ENCODE measurements at regions not wholly inside any gene's neighbourhood (a gene's known extent, or its start where the extent isn't known, plus 50 kb on each side); places are given as distances from the start of the nearest gene placed in this dataset.
"Not testable (repeated sequence)": the region's sequence is repeated elsewhere in the genome, so short reads cannot be mapped to it uniquely, and the experiment has no call there.

DNA sequence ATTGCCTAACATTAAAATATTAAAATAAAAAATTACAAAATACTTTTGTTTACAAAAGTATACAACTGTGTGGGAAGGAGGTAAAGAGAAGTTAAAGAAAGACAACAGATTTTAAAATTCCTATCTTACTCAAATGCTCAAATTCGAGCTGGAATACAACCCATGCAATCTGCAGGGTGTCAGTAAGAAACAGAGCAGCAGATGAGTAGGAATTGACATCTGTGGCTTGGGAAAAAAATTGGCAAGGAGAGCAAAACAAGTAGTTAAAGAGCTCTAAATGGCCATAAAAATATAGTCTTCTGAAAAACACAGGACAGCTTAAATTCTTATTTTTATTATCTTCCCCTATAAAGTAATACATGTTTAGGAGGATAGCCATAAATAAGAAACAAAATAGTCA, 1609.0 kb upstream of the AGA start:
- Histone ChIP-seq H2AFZ (ENCODE audit: insufficient read depth, low read depth, low read length, poor library complexity, severe bottlenecking) (no peak overlapping the region), H3K9me3 (replicated peaks in 1 of 2; ENCODE audit: control insufficient read depth in 1 of 2, insufficient read depth in 1 of 2, low read length in 2 of 2) (peaks cover 9 to 10% of the 10 kb centered on the region in 2 donors), H3K9ac (ENCODE audit: insufficient read depth, low read length, poor library complexity, severe bottlenecking) (no peak overlapping the region), H3K27me3 (ENCODE audit: control insufficient read depth in 2 of 2, insufficient read depth in 2 of 2, low read length in 2 of 2) (no peaks in the 10 kb centered on the region), H3K4me3 (replicated peaks in 1 of 3; ENCODE audit: low read depth in 2 of 3, low read length in 3 of 3) (no peak overlapping the region), H3K27ac (ENCODE audit: low read depth in 1 of 2, low read length in 2 of 2) (no peak overlapping the region), H3K36me3 (replicated peaks in 1 of 2; ENCODE audit: control insufficient read depth in 1 of 2, insufficient read depth in 2 of 2, low read length in 2 of 2) (no peaks in the 10 kb centered on the region), H3K79me2 (ENCODE audit: insufficient read depth, low read length) (no peaks in the 10 kb centered on the region), H4K20me1 (ENCODE audit: insufficient read depth, low read length) (no peaks in the 10 kb centered on the region), H3K4me1 (ENCODE audit: control insufficient read depth in 1 of 2, insufficient read depth in 2 of 2, low read length in 2 of 2) (no peaks in the 10 kb centered on the region), H3K4me2 (replicated peaks; ENCODE audit: extremely low read depth, low read length, poor library complexity, severe bottlenecking) (no peak overlapping the region)
- Mint-ChIP-seq H3K36me3 (no peaks in the 10 kb centered on the region), H3K27me3 (ENCODE audit: low read depth in 3 of 3) (no peaks in the 10 kb centered on the region), H3K9me3 (peaks cover 0 to 9% (median 3%) of the 10 kb centered on the region in 7 donors), H3K27ac (no peak overlapping the region), H3K4me1 (no peaks in the 10 kb centered on the region), H3K4me3 (no peak overlapping the region)
- no peak for DNase-seq
- no CpG with 5 or more reads among the region's 1 CpG for WGBS (ENCODE audit: insufficient coverage)
- TF ChIP-seq, protein P1, sequence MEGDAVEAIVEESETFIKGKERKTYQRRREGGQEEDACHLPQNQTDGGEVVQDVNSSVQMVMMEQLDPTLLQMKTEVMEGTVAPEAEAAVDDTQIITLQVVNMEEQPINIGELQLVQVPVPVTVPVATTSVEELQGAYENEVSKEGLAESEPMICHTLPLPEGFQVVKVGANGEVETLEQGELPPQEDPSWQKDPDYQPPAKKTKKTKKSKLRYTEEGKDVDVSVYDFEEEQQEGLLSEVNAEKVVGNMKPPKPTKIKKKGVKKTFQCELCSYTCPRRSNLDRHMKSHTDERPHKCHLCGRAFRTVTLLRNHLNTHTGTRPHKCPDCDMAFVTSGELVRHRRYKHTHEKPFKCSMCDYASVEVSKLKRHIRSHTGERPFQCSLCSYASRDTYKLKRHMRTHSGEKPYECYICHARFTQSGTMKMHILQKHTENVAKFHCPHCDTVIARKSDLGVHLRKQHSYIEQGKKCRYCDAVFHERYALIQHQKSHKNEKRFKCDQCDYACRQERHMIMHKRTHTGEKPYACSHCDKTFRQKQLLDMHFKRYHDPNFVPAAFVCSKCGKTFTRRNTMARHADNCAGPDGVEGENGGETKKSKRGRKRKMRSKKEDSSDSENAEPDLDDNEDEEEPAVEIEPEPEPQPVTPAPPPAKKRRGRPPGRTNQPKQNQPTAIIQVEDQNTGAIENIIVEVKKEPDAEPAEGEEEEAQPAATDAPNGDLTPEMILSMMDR (IDR thresholded peaks at IDR 0.05), result no peak
- intact Hi-C loops (cut with micrococcal nuclease), result no loop called here

DNA sequence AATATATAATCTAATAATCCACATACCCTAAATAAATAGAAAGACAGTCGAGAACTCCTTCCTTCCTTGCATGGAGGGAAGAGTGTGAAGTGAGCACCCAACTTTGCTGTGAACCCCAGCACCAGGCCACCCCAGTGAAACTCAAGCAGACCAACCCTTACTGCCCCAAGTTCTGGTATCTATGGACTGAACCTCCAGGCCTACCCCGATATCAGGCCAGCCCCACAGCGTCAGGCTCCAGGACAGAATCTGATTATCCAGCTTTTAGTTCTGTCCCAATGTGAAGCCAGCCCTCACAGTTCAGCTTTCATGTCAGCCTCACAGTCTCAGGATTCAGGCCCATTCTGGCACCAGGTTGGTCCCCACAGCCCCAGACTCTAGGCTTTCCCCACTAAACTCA, 1617.2 kb upstream of the AGA start:
- WGBS (ENCODE audit: insufficient coverage), result 100% methylated on average over 2 of the region's 3 CpGs
- peaks cover 0 to 10% (median 2%) of the 10 kb centered on the region in 7 donors for H3K9me3 Mint-ChIP-seq

DNA sequence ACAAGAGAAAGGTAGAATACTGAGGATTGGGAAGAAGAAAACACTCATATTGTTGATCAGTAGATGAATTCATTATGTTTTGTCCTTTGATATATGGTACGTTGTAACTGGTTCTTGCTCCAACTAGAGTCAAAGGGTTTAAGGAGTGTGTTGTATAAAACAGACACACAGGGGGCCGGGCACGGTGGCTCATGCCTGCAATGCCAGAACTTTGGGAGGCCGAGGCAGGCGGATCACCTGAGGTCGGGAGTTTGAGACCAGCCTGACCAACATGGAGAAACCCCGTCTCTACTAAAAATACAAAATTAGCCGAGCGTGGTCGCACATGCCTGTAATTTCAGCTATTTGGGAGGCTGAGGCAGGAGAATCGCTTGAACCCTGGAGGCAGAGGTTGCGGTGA, 1624.0 kb upstream of the AGA start:
- 83% methylated on average over 1 of the region's 12 CpGs for WGBS (ENCODE audit: insufficient coverage)
- H3K27ac ChIP-seq (ENCODE audit: low read depth in 1 of 2, low read length in 2 of 2); H3K4me3 Mint-ChIP-seq; H3K4me2 ChIP-seq (replicated peaks; ENCODE audit: extremely low read depth, low read length, poor library complexity, severe bottlenecking); DNase-seq; H3K27me3 Mint-ChIP-seq (ENCODE audit: low read depth in 3 of 3); H3K9ac ChIP-seq (ENCODE audit: insufficient read depth, low read length, poor library complexity, severe bottlenecking); H3K9me3 ChIP-seq (replicated peaks in 1 of 2; ENCODE audit: control insufficient read depth in 1 of 2, insufficient read depth in 1 of 2, low read length in 2 of 2); H3K9me3 Mint-ChIP-seq; H3K27me3 ChIP-seq (ENCODE audit: control insufficient read depth in 2 of 2, insufficient read depth in 2 of 2, low read length in 2 of 2); H3K36me3 ChIP-seq (replicated peaks in 1 of 2; ENCODE audit: control insufficient read depth in 1 of 2, insufficient read depth in 2 of 2, low read length in 2 of 2); H3K27ac Mint-ChIP-seq; H2AFZ ChIP-seq (ENCODE audit: insufficient read depth, low read depth, low read length, poor library complexity, severe bottlenecking); H3K36me3 Mint-ChIP-seq; H3K4me1 Mint-ChIP-seq; intact Hi-C loops (cut with micrococcal nuclease); H4K20me1 ChIP-seq (ENCODE audit: insufficient read depth, low read length); H3K79me2 ChIP-seq (ENCODE audit: insufficient read depth, low read length); H3K4me3 ChIP-seq (replicated peaks in 1 of 3; ENCODE audit: low read depth in 2 of 3, low read length in 3 of 3); H3K4me1 ChIP-seq (ENCODE audit: control insufficient read depth in 1 of 2, insufficient read depth in 2 of 2, low read length in 2 of 2): not testable (repeated sequence)

More for the DNA sequence above, 1617.2 kb upstream of the AGA start:
- Histone ChIP-seq H4K20me1 (ENCODE audit: insufficient read depth, low read length) (no peaks in the 10 kb centered on the region), H3K9ac (ENCODE audit: insufficient read depth, low read length, poor library complexity, severe bottlenecking) (no peak overlapping the region), H3K9me3 (replicated peaks in 1 of 2; ENCODE audit: control insufficient read depth in 1 of 2, insufficient read depth in 1 of 2, low read length in 2 of 2) (peaks cover 11% of the 10 kb centered on the region in 2 donors), H3K27me3 (ENCODE audit: control insufficient read depth in 2 of 2, insufficient read depth in 2 of 2, low read length in 2 of 2) (no peaks in the 10 kb centered on the region), H3K4me1 (ENCODE audit: control insufficient read depth in 1 of 2, insufficient read depth in 2 of 2, low read length in 2 of 2) (no peaks in the 10 kb centered on the region), H3K36me3 (replicated peaks in 1 of 2; ENCODE audit: control insufficient read depth in 1 of 2, insufficient read depth in 2 of 2, low read length in 2 of 2) (no peaks in the 10 kb centered on the region), H3K27ac (ENCODE audit: low read depth in 1 of 2, low read length in 2 of 2) (no peak overlapping the region), H2AFZ (ENCODE audit: insufficient read depth, low read depth, low read length, poor library complexity, severe bottlenecking) (no peak overlapping the region), H3K4me2 (replicated peaks; ENCODE audit: extremely low read depth, low read length, poor library complexity, severe bottlenecking) (no peak overlapping the region), H3K79me2 (ENCODE audit: insufficient read depth, low read length) (no peaks in the 10 kb centered on the region), H3K4me3 (replicated peaks in 1 of 3; ENCODE audit: low read depth in 2 of 3, low read length in 3 of 3) (no peak overlapping the region)
- intact Hi-C loops (cut with micrococcal nuclease), result no loop called here
- H3K4me3 Mint-ChIP-seq, result no peak overlapping the region
- no peaks in the 10 kb centered on the region for H3K4me1 Mint-ChIP-seq
- no peak overlapping the region for H3K27ac Mint-ChIP-seq
- DNase-seq, result no peak
- TF ChIP-seq, protein P1 (IDR thresholded peaks at IDR 0.05), result no peak
- H3K27me3 Mint-ChIP-seq (ENCODE audit: low read depth in 3 of 3), result no peaks in the 10 kb centered on the region
- H3K36me3 Mint-ChIP-seq, result no peaks in the 10 kb centered on the region

Data from CD14-positive monocyte (primary cell).